Right renal cortex interstitium (tissue), 3 donors: ENCODE measurements at regions not wholly inside any gene's neighbourhood (a gene's known extent, or its start where the extent isn't known, plus 50 kb on each side); places are given as distances from the start of the nearest gene placed in this dataset.
"Not testable (repeated sequence)": the region's sequence is repeated elsewhere in the genome, so short reads cannot be mapped to it uniquely, and the experiment has no call there.

Source experiments
- DNase-seq, 3 donors: peaks; one replicate each; pipeline ENCODE4 v3.0.0-alpha.2; 2013; ENCODE audit warnings: low read depth in 3 of 3, low spot score in 2 of 3

DNA sequence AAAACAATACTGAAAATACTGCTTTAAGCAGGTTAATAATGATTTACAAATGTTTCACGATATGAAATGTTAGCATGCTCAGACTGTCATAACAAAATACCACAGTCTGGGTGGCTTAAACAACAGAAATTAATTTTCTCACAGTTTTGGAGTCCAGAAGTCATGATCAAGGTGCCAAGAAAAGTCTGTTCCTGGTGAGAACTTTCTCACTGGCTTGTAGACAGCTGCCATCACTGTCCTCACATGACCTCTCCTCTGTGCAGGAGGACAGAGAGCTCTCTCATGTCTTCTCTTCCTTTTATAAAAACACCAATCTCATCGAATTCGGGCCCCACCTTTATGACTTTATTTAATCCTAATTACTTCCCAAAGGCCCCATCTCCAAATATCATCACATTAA lies 426.7 kb downstream of the KLHL13 start:
- no peak for DNase-seq

DNA sequence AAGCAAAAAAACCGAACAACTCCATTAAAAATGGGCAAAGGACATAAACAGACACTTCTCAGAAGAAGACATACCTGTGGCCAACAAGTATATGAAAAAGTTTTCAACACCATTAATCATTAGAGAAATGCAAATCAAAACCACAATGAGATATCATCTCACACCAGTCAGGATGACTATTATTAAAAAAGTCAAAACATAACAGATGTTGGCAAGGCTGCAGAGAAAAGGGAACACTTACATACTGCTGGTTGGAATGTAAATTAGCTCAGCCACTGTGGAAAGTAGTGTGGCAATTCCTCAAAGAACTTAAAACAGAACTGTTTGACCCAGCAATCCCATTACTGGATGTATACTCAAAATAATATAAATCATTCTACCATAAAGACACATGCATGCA lies 436.3 kb downstream of the KLHL13 start:
- DNase-seq = no peak

DNA sequence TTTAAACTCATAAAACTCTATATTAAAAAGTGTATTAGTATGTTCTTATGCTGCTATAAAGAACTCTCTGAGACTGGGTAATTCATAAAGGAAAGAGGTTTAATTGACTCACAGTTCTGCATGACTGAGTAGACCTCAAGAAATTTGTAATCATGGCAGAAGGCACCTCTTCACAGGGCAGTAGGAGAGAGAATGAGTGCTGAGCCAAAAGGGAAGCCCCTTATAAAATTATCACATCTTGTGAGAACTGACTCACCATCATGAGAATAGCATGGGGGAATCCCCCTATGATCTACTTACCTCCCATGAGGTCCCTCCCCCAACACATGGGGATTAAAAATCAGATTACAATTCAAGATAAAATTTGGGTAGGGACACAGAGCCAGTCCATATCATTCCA lies 463.2 kb downstream of the KLHL13 start:
- no peak for DNase-seq

DNA sequence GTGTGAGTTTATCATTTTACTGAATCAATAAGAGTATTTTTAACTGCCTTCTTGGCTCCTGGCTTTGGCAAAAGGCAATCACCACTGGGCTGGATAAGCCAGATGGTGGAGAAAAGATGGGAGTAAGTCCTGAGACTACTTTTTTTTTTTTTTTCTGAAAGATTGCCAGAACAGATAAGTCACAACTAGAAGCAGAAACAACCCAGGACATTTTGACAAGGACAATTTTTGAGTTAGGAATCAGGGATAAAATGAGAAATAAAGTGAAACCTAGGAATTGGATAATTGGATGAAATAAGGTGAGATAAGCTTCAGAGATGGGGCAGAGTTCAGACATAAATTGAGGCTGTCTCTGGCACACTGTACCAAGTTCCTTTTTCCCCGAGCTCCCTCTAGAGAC lies 471.0 kb downstream of the KLHL13 start:
- no peak for DNase-seq

DNA sequence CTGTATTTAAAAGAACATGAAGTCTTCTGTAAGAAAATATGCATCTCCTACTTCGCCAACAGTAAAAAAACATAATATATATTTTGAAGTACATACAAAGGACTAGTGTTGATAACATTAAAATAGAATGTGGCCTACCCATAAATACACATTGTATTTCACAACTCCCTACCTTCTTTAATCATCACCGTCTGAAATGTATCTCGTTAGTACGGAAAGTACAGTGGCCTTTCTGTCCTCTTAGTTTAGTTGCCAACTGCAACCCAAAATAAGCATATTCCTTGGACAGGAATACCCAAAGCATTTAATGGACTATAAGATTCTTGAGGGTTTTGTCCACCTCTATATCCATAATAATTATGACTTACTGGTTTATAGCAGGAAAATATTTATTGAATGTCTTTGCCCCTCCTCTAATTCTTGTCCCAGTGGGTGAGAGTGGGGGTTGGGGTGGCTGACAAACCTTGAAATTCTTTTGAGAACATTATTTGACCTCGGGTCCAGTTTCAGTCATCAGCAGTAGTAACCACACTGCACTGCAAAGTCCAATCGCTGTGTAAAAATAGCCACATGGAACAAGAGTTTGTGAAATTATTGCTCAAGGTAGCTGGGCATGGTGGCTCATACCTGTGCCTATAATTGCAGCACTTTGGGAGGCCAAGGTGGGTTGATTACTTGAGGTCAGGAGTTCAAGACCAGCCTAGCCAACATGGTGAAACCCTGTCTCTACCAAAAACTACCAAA lies 474.5 kb downstream of the KLHL13 start:
- no peak for DNase-seq

DNA sequence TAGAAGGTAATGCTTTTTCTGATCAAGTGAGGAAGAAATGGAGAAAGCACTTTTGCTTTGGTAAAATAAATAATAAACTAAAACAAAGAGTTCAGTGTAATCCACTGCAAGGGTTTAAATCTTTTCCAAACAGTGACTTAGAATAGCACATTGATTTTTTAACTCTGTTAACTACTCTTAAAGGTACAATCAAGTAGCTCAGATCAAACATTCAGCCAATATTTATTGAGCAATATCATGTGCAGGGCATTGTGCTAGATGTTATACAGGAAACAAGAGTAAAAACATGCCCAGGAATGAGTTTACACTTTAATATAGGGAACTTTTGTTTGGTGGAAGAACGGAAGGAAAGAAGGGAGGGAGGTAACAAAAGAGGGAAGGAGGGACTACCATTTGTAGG lies 479.8 kb downstream of the KLHL13 start:
- no peak for DNase-seq

DNA sequence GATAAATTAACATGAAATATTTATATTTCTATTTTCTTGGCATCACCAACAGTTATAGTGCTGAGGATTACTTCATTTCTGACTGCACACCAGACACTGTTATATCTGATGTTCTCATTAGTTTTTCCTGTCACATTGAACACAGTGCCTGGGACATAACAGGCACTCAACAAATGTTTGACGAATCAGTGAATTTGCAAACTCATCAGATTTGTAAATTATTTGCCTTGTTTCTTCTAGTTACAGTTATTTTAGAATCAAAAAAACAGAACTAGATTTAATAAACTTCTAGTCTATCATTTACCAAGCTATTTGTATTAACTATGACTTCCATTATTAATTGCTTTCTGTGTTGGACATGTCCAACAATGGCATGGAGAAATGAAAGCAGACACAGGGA lies 483.3 kb downstream of the KLHL13 start:
- DNase-seq = no peak

DNA sequence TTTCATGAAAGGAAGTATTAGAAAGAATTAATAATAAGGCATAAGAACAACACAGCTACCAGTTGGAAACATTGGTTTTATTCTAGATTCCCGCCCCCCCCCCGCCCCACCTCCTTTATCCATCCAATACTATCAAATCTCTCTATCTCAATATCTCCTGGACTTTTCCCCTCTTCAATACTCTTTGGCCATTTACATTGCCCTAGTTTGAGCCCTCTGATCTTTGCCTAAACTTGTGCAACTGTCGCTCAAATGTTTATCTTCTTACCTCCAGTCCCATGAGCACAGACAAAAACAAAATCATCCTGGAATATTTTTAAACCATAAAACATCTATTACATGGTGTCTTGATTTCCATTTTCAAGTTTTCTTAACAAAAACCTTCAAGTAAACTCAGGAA lies 488.2 kb downstream of the KLHL13 start:
- no peak for DNase-seq

DNA sequence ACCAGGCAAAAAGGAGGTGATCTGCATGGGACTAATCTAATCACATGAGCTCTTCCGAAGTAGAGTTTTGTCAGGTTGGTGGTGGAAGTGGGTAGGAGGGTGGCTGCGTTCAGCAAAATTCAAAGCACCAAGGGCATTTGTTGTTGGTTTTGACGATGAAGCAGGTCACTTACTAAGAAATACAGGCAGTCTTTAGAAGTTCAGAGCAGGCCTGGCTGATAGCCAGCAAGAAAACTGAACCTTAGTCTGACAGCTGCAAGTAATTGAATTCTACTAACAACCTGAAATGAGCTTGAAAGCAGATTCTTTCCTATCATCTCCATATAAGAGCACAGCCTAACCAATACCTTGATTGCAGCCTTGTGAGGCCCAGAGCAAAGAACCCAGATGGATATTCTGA lies 505.8 kb downstream of the KLHL13 start:
- DNase-seq = no peak

DNA sequence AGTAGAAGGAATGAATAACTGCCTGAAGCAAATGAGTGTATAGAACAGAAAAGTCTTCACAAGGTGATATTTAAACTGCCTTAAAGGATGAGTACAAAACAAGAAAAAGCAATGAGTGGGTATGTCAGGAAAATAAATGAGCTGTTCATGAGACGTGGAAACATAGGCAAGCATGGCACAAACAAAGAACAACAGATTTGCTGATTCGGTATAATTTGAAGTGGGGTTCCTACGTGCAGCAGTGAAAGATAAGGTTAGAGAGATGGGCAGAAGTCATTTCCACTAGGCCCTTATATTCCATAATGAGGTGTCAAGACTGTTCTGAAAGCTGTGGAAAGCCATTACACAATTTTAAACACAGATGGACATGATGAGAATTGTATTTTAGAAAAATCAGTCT lies 506.6 kb downstream of the KLHL13 start:
- no peak for DNase-seq

DNA sequence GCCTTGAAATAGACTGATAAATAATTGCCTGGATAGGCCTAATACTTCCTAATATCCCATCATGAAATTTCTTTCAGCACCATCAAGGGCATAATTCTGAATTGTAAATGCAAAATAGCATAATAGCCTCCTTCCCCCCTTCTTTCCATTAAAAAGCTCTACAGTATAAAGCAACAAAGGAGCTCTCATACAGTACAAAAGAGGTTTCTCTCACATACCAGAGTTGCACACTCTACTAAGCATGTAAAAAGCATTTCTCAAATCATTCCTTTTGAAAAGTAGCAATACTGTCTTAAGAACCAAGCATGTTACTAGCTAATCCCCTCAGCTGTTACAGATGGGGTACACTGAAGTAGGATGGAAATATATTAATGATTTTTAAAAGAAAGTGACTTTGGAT lies 509.0 kb downstream of the KLHL13 start:
- no peak for DNase-seq

DNA sequence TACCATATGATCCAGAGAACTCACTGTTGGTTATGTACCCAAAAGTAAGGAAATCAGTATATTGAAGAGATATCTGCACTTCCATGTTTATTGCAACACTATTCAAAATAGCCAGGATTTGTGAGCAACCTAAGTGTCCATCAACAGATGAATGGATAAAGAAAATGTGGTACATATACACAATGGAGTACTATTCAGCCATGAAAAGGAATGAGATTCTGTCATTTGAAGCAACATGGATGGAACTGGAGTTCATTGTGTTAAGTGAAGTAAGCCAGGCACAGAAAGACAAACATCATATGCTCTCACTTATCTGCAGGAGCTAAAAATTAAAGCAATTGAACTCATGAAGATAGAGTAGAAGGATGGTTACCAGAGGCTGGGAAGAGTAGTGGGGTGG lies 510.5 kb downstream of the KLHL13 start:
- not testable (repeated sequence) for DNase-seq

DNA sequence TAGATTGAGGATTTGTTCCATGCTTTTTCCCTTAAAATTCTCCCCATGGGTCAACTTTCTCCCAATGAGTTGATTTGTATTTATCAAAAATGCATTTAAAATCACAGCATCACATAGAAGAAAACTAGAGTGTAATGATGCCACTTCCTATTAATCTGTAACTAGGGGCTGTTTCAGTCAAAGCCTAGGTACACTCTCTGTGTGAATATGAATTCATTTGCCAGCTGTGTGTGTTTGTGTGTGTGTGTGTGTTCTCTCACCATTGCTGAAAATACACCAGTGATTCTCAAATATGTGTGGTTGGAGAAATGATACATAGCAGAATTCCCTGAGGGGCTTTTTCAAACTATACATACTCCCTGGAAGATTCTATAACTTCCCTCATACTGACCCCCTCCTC lies 546.5 kb downstream of the KLHL13 start:
- DNase-seq = no peak

DNA sequence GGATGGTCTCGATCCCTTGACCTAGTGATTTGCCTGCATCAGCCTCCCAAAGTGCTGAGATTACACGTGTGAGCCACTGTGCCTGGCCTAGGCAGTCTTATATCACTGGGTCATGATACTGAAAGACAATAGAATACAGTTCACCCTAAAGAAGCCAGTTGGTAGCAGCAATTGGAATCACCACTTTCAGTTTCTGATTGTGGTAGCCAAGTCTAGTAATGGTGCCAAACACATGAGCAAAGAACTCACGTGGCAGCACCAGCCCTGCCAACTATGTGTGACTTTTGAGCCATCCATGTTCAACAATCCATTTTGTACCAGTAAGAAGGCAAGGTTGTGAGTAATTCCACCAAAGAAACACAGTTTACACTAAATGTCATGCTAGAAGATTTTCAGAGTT lies 548.4 kb downstream of the KLHL13 start:
- no peak for DNase-seq

DNA sequence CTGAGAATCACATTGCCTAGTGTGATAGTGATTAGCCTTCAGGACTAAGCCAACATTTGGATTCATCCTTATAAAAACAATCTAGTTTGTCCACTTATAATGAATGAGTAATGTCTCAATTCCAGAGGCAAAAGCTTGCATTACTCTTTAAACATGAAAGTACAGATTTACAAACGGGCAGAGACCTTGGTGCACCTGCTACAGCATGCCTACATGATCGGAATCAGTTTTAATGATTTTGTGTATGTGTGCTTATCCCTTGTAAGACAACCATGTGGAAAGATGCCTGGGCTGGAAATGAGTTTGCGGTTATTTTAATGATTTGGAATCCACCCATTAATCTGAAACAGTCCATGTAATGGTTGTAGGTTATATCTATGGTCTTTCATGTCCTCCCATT lies 572.7 kb downstream of the KLHL13 start:
- DNase-seq = no peak

DNA sequence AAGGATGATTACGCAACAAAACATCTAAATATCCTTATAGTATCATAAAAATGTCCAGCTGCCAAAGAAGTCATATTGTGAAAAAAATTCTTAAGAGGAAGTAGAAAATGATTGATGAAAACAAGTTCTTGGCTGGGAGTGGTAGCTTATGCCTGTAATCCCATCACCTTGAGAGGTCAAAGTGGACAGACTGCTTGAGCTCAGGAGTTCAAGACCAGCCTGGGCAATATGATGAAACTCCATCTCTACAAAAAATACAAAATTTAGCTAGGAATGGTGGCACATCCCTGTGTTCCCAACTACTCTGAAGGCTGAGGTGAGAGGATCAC lies 577.6 kb downstream of the KLHL13 start:
- DNase-seq = no peak

DNA sequence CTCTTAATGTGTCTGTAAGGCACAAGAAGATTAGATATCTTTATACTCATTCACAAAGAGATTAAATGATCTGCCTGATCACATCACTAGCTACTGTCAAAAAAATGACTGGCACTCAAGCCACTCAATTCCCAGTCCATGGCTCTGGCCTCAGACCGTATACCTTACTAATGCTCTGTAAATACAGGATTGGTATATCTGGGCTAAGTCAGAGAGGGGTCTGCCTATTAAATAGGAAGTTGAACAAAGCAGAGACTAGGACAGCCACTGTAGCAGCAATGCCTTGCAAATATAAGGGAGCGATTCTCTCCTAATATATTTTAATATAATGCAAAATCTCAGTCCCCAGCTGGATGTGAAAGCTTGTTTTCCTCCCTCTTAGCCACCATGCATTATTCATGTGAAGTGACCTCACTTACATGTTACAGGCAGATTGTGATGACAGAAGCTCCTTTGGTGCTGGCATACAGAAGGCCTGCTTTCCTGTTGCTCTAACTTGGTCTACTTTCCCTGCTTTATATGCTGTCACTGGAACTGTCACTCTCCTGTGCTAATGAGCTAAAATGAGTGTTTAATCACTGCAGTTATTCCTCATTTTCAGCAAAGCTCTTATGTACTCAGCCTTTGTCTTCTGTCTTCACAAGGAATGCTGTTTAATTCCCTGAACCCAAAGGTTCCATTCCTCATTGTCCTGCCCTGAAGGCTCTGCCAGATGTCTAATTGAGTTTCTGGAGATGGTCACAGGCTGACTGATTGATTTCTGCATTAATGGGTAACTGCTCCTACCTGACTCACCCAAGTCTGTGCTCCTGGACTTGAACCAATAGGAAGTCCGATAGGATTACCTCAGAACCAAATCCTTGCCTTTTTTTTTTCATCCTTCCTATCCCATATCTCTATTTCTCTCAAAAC lies 578.2 kb downstream of the KLHL13 start:
- DNase-seq = no peak

DNA sequence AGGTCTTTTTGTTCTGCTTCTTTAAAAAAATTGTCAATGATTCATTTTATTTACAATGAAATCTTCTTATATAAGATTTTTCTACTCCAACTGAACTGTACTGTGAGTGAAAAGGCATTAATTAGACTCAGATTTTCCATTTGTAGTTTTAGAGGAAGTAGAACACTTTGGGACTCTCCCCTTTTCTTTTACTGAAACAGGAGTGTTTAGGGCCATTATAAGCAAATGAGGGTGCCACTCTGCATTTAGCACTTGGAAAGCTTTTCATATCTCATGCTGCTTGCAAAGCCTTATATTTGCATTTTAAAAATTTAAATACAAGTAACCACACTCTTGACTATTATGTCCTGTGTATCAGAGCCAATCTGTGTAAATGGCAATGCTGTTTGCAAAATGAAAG lies 584.3 kb downstream of the KLHL13 start:
- no peak for DNase-seq

DNA sequence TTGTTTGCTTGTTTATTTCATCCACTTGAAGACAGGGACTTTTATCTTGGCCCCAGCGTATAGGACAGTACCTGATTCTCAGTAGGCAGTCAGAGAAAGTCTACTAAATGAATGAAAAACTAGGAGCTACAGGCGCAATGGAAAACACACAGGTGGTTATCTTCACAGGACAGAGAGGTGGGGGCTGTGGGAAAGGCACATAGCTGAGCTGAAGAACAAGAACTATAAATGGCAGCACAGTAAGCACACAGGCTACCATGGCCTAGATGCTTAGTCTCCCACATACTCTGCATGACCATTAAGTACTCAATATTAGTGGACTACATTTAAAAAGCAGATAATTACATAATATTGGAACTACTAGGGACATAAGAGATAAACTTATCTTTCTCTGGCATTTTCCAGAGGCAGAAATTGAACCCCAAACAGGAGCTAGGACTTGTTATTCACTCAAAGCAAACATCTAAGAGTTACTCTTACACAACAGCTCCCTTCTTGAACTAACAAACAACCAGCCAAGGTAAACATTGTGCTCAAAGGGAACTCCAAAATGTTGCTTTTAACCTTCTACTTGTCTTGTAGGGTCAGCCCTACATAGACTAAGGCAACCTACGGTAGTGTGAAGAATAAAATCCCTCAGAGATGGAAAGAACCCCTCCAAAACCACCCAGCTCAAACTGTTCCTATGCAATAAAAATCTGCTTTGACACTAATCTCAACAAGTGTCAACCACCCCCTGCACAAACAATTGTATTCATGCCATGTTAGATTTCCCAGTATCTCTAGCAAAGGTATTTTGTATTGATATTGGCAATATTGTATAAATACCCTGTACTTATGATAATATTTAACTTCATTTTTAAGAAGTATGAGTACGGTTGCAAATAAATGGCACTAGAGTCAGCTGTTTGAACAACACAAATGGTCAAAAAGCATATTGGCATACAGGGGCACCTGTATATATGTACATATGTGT lies 593.6 kb downstream of the KLHL13 start:
- no peak for DNase-seq

DNA sequence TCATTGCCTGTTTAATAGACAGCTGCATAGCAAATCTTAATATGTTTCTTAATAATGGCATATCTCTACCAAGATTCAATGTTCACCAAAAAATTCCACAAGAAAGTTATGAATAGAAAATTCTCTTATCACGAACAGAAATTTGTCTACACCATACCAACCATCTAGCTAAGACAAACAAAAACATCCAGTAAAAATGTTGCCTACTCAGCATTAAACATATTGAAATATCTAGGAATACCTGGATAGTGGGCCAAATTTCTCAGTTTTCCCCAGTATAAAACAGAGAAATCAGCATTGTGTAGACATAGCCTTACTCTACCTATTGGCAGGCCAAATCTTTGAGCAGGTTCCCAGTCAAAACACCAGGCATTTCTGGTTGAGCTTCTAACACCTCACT lies 598.6 kb downstream of the KLHL13 start:
- no peak for DNase-seq

DNA sequence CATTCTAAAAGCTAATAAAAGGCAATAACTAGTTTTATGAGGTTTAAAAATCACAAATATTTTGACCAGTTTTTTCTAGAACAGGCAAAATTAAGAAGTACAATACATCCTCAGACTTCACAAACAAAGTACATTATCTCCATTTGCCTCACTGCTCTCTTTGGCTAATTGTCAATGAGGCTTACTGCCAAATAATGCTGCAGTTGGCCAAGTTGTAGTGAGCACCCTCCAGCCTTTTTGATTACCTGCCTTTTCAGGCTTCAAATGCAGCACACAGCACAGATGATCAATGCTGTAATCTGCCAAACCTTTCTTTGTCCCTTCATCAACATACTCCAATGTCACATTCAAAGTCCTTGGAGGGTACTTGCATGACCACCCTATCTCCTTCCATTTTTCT lies 605.2 kb downstream of the KLHL13 start:
- DNase-seq = no peak
